Neuronal stem cell (in vitro differentiated cells): ENCODE measurements at regions not wholly inside any gene's neighbourhood (a gene's known extent, or its start where the extent isn't known, plus 50 kb on each side); places are given as distances from the start of the nearest gene placed in this dataset.

ENCODE experiments used
- DNase-seq: peaks from one replicate; pipeline ENCODE4 v3.0.0-alpha.2; 2013; ENCODE audit warnings: low spot score
- H2AFZ ChIP-seq: one replicate; pipeline ENCODE4 v1.6.1; 2013; ENCODE audit warnings: mild to moderate bottlenecking, low read length, inconsistent platforms
- H2AK5ac ChIP-seq: 2 replicates; pipeline ENCODE4 v1.6.1; 2013; ENCODE audit warnings: low read depth, mild to moderate bottlenecking, inconsistent platforms, low read length, moderate library complexity, mixed read lengths
- H2BK120ac ChIP-seq: 2 replicates; pipeline ENCODE4 v1.6.1; 2013; ENCODE audit warnings: low read depth, mild to moderate bottlenecking, inconsistent platforms, low read length, moderate library complexity, mixed read lengths
- H2BK12ac ChIP-seq: one replicate; pipeline ENCODE4 v1.6.1; 2013; ENCODE audit warnings: low read length, inconsistent platforms
- H2BK15ac ChIP-seq: 2 replicates; pipeline ENCODE4 v1.6.1; 2013; ENCODE audit warnings: mild to moderate bottlenecking, low read length, inconsistent platforms, mixed read lengths
- H2BK5ac ChIP-seq: one replicate; pipeline ENCODE4 v1.6.1; 2013; ENCODE audit warnings: inconsistent platforms, mild to moderate bottlenecking, low read length, moderate library complexity
- H3K14ac ChIP-seq: one replicate; pipeline ENCODE4 v1.6.1; 2013; ENCODE audit warnings: low read length, inconsistent platforms
- H3K18ac ChIP-seq: 2 replicates; pipeline ENCODE4 v1.6.1; 2013; ENCODE audit warnings: low read length, inconsistent platforms
- H3K23ac ChIP-seq: 2 replicates; pipeline ENCODE4 v1.6.1; 2013; ENCODE audit warnings: low read depth, mild to moderate bottlenecking, mixed read lengths, low read length, inconsistent platforms; ENCODE audit not compliant: poor library complexity
- H3K27ac ChIP-seq: replicated peaks from 3 replicates; pipeline ENCODE4 v1.5.1; 2013; ENCODE audit warnings: low read length, inconsistent platforms
- H3K27me3 ChIP-seq, 3 experiments: 2 replicates each; pipeline ENCODE4 v1.6.1; 2013; ENCODE audit warnings: low read length in 3 of 3, mild to moderate bottlenecking in 2 of 3, inconsistent platforms in 1 of 3, low read depth in 1 of 3, mixed read lengths in 1 of 3, moderate library complexity in 1 of 3; ENCODE audit not compliant: control insufficient read depth in 3 of 3, insufficient read depth in 3 of 3
- H3K36me3 ChIP-seq, 2 donors: replicated peaks in 1 of 2; 2 replicates each; pipeline ENCODE4 v1.6.1; 2013; ENCODE audit warnings: low read length in 2 of 2; ENCODE audit not compliant: control insufficient read depth in 2 of 2, insufficient read depth in 2 of 2
- H3K4ac ChIP-seq: 2 replicates; pipeline ENCODE4 v1.6.1; 2013; ENCODE audit warnings: inconsistent platforms, mild to moderate bottlenecking, low read length, moderate library complexity
- H3K4me1 ChIP-seq, 2 donors: 1 replicate in 1 of 2; 2 replicates in 1 of 2; pipeline ENCODE4 v1.6.1; 2013; ENCODE audit warnings: low read length in 2 of 2, low read depth in 1 of 2; ENCODE audit not compliant: control insufficient read depth in 2 of 2, insufficient read depth in 1 of 2
- H3K4me2 ChIP-seq: one replicate; pipeline ENCODE4 v1.6.1; 2013; ENCODE audit warnings: mild to moderate bottlenecking, low read length, inconsistent platforms; ENCODE audit not compliant: insufficient read depth, poor library complexity, severe bottlenecking
- H3K4me3 ChIP-seq, 2 donors: 2 replicates each; pipeline ENCODE4 v1.5.1; 2013; ENCODE audit warnings: low read length in 2 of 2, mild to moderate bottlenecking in 2 of 2, inconsistent platforms in 1 of 2, moderate library complexity in 1 of 2
- H3K79me1 ChIP-seq: one replicate; pipeline ENCODE4 v1.6.1; 2013; ENCODE audit warnings: low read depth, mild to moderate bottlenecking, inconsistent platforms, low read length, moderate library complexity
- H3K9ac ChIP-seq: one replicate; pipeline ENCODE4 v1.6.1; 2013; ENCODE audit warnings: mild to moderate bottlenecking, low read depth, low read length, inconsistent platforms; ENCODE audit not compliant: poor library complexity
- H3K9me3 ChIP-seq, 2 donors: replicated peaks in 1 of 2; 2 replicates each; pipeline versions ENCODE3 to v1.6.1; 2013; ENCODE audit warnings: low read length in 2 of 2, mild to moderate bottlenecking in 2 of 2, inconsistent platforms in 1 of 2, low read depth in 1 of 2, mixed read lengths in 1 of 2, moderate library complexity in 1 of 2; ENCODE audit not compliant: control insufficient read depth in 2 of 2, insufficient read depth in 1 of 2
- H4K8ac ChIP-seq: one replicate; pipeline ENCODE4 v1.6.1; 2013; ENCODE audit warnings: low read depth, mild to moderate bottlenecking, inconsistent platforms, low read length, moderate library complexity
- H4K91ac ChIP-seq: one replicate; pipeline ENCODE4 v1.6.1; 2013; ENCODE audit warnings: low read length, low read depth, mild to moderate bottlenecking, inconsistent platforms; ENCODE audit not compliant: poor library complexity
- WGBS, 2 donors: extraction: QIAGEN DNeasy Blood & Tissue Kit; methylation state at CpG; one replicate each; pipeline ENCODE4 v1.1.7; 2013; ENCODE audit warnings: missing lambda C conversion rate in 2 of 2, mixed read lengths in 1 of 2; ENCODE audit not compliant: insufficient read length in 2 of 2, insufficient replicate concordance in 1 of 2; ENCODE audit errors: extremely low coverage in 2 of 2; 5-methylcytosine and 5-hydroxymethylcytosine counted together

GRCh38 chr1:114314098-114314497 is 160.4 kb upstream of the SYT6 start:
- Histone ChIP-seq H3K18ac (no peak overlapping the region), H2BK15ac (no peak overlapping the region), H3K23ac (no peak overlapping the region), H4K8ac (no peak overlapping the region), H3K4me2 (no peak overlapping the region), H3K9ac (no peak overlapping the region), H2BK12ac (no peak overlapping the region), H3K27ac (no peak overlapping the region), H2BK5ac (no peak overlapping the region), H2AK5ac (no peak overlapping the region), H2AFZ (no peak overlapping the region), H4K91ac (no peak overlapping the region), H3K36me3 (no peaks in the 10 kb centered on the region), H3K4me3 (no peak overlapping the region), H3K14ac (no peak overlapping the region), H3K4me1 (no peaks in the 10 kb centered on the region), H2BK120ac (no peak overlapping the region), H3K9me3 (peaks cover 0 to 2% of the 10 kb centered on the region in 2 donors), H3K27me3 (no peaks in the 10 kb centered on the region), H3K79me1 (no peaks in the 10 kb centered on the region), H3K4ac (no peak overlapping the region)
- no peak for DNase-seq
- no CpG with 5 or more reads among the region's 1 CpG for WGBS, 2 donors

DNA sequence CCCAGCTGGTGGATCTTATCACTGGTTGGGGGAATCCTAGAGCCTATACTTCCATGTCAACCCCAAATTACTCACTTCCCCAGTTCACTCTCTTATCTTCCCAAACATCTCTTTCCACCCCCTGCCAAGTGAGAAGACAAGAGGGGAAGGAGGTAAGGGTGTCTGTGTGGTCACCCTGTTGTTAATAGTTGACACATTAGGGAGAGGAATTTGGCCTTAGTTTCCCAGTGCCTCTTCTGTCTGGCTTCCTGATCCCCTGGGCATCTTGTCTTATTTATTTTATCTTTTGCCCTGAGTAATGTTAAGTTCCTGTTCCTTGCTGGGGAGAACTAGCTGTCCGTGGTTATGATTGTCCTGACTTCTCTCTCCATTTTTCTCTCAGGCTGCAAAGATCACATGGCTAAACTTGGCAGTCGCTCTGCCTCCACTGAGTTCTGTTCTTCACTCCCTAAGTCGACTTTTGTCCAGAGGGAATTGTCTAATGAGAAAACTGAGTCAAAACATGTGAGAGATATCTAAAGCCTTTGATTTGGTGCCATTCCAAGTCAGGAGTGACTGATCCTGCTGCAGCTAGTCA is 157.1 kb upstream of the SYT6 start:
- Histone ChIP-seq H2AK5ac (no peak overlapping the region), H3K4me1 (no peaks in the 10 kb centered on the region), H3K79me1 (no peaks in the 10 kb centered on the region), H2AFZ (no peak overlapping the region), H3K18ac (no peak overlapping the region), H2BK5ac (no peak overlapping the region), H3K14ac (no peak overlapping the region), H2BK120ac (no peak overlapping the region), H3K4me2 (no peak overlapping the region), H3K4ac (no peak overlapping the region), H3K36me3 (no peaks in the 10 kb centered on the region), H4K91ac (no peak overlapping the region), H3K9ac (no peak overlapping the region), H3K4me3 (no peak overlapping the region), H3K27me3 (no peaks in the 10 kb centered on the region), H2BK15ac (no peak overlapping the region), H4K8ac (no peak overlapping the region), H3K27ac (no peak overlapping the region), H3K23ac (no peak overlapping the region), H2BK12ac (no peak overlapping the region), H3K9me3 (peaks cover 0 to 2% of the 10 kb centered on the region in 2 donors)
- DNase-seq: no peak
- WGBS, 2 donors: no CpG with 5 or more reads among the region's 3 CpGs

- H3K23ac ChIP-seq: no peak overlapping the region
- H4K91ac ChIP-seq: no peak overlapping the region
- no peak overlapping the region for H2BK15ac ChIP-seq
- H3K27ac ChIP-seq: no peak overlapping the region
- H3K9ac ChIP-seq: no peak overlapping the region
- H3K14ac ChIP-seq: no peak overlapping the region
- no peak overlapping the region for H2AFZ ChIP-seq
- no peaks in the 10 kb centered on the region for H3K36me3 ChIP-seq
- DNase-seq: no peak
- no peaks in the 10 kb centered on the region for H3K27me3 ChIP-seq
- no peak overlapping the region for H2BK5ac ChIP-seq
- H3K4me2 ChIP-seq: no peak overlapping the region
- no peaks in the 10 kb centered on the region for H3K9me3 ChIP-seq
- H3K79me1 ChIP-seq: no peaks in the 10 kb centered on the region
- H3K4me1 ChIP-seq: no peaks in the 10 kb centered on the region
- no peak overlapping the region for H3K4ac ChIP-seq
- no peak overlapping the region for H4K8ac ChIP-seq
- H3K4me3 ChIP-seq: no peak overlapping the region
- no peak overlapping the region for H2BK12ac ChIP-seq
- no peak overlapping the region for H2AK5ac ChIP-seq
- no peak overlapping the region for H2BK120ac ChIP-seq
- WGBS, 2 donors: no CpG with 5 or more reads among the region's 2 CpGs
- H3K18ac ChIP-seq: no peak overlapping the region
Observed at GRCh38 chr1:114302821-114303220, 149.2 kb upstream of the SYT6 start.

GRCh38 chr1:114299331-114299975 is 145.8 kb upstream of the SYT6 start:
- Histone ChIP-seq H2AFZ (no peak overlapping the region), H4K8ac (no peak overlapping the region), H3K14ac (no peak overlapping the region), H2BK5ac (no peak overlapping the region), H3K27me3 (no peaks in the 10 kb centered on the region), H2BK12ac (no peak overlapping the region), H3K4me1 (peaks cover 0 to 2% of the 10 kb centered on the region in 2 donors), H3K18ac (no peak overlapping the region), H3K36me3 (no peaks in the 10 kb centered on the region), H3K4me2 (no peak overlapping the region), H3K9ac (no peak overlapping the region), H2BK15ac (no peak overlapping the region), H4K91ac (no peak overlapping the region), H2AK5ac (no peak overlapping the region), H3K4me3 (no peak overlapping the region), H3K79me1 (no peaks in the 10 kb centered on the region), H2BK120ac (no peak overlapping the region), H3K23ac (no peak overlapping the region), H3K9me3 (no peaks in the 10 kb centered on the region), H3K27ac (no peak overlapping the region), H3K4ac (no peak overlapping the region)
- no CpG with 5 or more reads among the region's 9 CpGs for WGBS, 2 donors
- no peak for DNase-seq
